ENCODE measurements at regions not wholly inside any gene's neighbourhood (a gene's known extent, or its start where the extent isn't known, plus 50 kb on each side); places are given as distances from the start of the nearest gene placed in this dataset.
"Not testable (repeated sequence)": the region's sequence is repeated elsewhere in the genome, so short reads cannot be mapped to it uniquely, and the experiment has no call there.

DNA sequence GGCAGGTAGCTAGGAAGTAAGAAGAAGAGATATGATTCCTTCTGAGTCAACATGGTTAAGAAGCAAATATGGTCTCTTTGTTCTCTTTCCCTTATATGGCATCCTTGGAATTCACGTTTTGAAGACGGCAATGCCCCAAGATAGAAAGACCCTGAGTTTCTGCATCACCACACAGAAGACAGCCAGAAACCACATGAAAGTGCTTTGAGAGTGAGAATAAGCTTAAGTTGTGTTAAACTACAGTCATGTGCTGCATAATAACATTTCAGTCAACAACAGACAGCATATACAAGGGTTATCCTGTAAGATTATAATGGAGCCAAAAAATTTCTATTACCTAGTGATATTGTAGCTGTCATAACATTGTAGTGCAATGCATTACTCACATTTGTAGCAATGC, 89.9 kb upstream of the STEAP1 start:
- no peak for DNase-seq (ENCODE audit: extremely low spot score, unreplicated experiment)

DNA sequence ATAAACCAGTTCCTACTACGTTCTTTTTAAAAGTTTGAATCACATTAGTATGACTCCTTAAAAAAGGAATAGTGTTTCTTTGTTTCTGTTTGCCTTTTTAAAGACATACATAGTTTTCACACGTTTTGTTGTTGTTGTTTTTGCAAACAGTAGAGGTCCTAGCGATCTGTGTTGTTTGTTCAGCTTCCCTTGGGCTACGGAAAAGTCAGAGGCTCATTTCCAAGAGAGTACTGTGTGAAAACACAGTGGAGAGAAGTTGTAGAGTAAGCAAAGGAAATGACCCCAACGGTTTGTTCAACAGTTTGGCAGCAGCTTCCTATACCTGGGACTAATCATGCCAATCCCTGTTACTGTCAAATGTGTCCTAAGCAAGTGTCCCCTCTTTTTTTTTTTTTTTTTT, 87.1 kb upstream of the STEAP1 start:
- Mint-ChIP-seq H3K9me3 (ENCODE audit: unreplicated experiment) (no peaks in the 10 kb centered on the region), H3K4me1 (ENCODE audit: unreplicated experiment) (no peaks in the 10 kb centered on the region), H3K27me3 (ENCODE audit: unreplicated experiment) (no peaks in the 10 kb centered on the region), H3K36me3 (ENCODE audit: unreplicated experiment) (no peaks in the 10 kb centered on the region), H3K27ac (ENCODE audit: unreplicated experiment) (no peak overlapping the region), H3K4me3 (ENCODE audit: unreplicated experiment) (no peak overlapping the region)
- TF ChIP-seq, protein P1, sequence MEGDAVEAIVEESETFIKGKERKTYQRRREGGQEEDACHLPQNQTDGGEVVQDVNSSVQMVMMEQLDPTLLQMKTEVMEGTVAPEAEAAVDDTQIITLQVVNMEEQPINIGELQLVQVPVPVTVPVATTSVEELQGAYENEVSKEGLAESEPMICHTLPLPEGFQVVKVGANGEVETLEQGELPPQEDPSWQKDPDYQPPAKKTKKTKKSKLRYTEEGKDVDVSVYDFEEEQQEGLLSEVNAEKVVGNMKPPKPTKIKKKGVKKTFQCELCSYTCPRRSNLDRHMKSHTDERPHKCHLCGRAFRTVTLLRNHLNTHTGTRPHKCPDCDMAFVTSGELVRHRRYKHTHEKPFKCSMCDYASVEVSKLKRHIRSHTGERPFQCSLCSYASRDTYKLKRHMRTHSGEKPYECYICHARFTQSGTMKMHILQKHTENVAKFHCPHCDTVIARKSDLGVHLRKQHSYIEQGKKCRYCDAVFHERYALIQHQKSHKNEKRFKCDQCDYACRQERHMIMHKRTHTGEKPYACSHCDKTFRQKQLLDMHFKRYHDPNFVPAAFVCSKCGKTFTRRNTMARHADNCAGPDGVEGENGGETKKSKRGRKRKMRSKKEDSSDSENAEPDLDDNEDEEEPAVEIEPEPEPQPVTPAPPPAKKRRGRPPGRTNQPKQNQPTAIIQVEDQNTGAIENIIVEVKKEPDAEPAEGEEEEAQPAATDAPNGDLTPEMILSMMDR (IDR thresholded peaks at IDR 0.05): no peak
- DNase-seq (ENCODE audit: extremely low spot score, unreplicated experiment): no peak

More for the DNA sequence above, 89.9 kb upstream of the STEAP1 start:
- Mint-ChIP-seq H3K27ac (ENCODE audit: unreplicated experiment) (no peak overlapping the region), H3K4me1 (ENCODE audit: unreplicated experiment) (no peaks in the 10 kb centered on the region), H3K9me3 (ENCODE audit: unreplicated experiment) (no peaks in the 10 kb centered on the region), H3K36me3 (ENCODE audit: unreplicated experiment) (no peaks in the 10 kb centered on the region), H3K4me3 (ENCODE audit: unreplicated experiment) (no peak overlapping the region), H3K27me3 (ENCODE audit: unreplicated experiment) (no peaks in the 10 kb centered on the region)
- TF ChIP-seq, protein P1 (IDR thresholded peaks at IDR 0.05): no peak

DNA sequence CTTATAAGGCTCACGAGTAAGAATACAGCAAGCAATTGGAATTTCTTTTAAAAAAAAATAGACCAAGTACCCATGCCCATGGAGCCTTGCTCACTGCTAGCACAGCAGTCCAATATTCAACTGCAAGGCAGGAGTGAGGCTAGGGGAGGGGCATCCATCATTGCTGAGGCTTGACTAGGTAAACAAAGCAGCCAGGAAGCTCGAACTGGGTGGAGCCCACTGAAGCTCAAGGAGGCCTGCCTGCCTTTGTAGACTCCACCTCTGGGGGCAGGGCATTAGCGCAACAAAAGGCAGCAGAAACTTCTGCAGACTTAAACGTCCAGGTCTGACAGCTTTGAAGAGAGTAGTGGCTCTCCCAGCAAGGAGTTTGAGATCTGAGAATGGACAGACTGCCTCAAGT, 84.0 kb upstream of the STEAP1 start:
- DNase-seq (ENCODE audit: extremely low spot score, unreplicated experiment); H3K4me3 Mint-ChIP-seq (ENCODE audit: unreplicated experiment): not testable (repeated sequence)

DNA sequence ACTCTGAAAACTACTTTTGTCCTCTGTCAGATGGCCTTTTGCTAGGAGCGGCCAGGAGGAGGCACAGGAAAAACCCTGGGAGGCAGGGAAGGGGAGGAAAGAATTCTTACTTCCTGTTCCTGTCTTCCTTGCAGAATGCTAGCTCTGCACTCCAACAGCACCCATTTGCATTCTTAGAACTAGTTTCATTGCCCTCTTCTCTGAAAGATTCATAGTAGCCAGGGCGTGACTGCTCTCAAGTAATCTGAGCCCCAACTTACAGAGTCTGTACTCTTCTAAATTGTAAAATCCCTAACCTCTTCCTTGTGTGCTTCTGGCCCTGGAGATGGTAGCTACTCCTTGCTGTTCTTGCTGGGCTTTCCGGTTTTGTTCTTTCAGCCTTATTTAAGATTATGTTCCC, 75.3 kb upstream of the STEAP1 start:
- Mint-ChIP-seq H3K9me3 (ENCODE audit: unreplicated experiment) (no peaks in the 10 kb centered on the region), H3K36me3 (ENCODE audit: unreplicated experiment) (no peaks in the 10 kb centered on the region), H3K4me1 (ENCODE audit: unreplicated experiment) (no peaks in the 10 kb centered on the region), H3K4me3 (ENCODE audit: unreplicated experiment) (no peak overlapping the region), H3K27me3 (ENCODE audit: unreplicated experiment) (no peaks in the 10 kb centered on the region), H3K27ac (ENCODE audit: unreplicated experiment) (no peak overlapping the region)
- DNase-seq (ENCODE audit: extremely low spot score, unreplicated experiment): no peak
- TF ChIP-seq, protein P1 (IDR thresholded peaks at IDR 0.05): no peak

More for the DNA sequence above, 84.0 kb upstream of the STEAP1 start:
- not testable (repeated sequence) for H3K9me3 Mint-ChIP-seq (ENCODE audit: unreplicated experiment); H3K4me1 Mint-ChIP-seq (ENCODE audit: unreplicated experiment); H3K27me3 Mint-ChIP-seq (ENCODE audit: unreplicated experiment); H3K27ac Mint-ChIP-seq (ENCODE audit: unreplicated experiment); H3K36me3 Mint-ChIP-seq (ENCODE audit: unreplicated experiment)

DNA sequence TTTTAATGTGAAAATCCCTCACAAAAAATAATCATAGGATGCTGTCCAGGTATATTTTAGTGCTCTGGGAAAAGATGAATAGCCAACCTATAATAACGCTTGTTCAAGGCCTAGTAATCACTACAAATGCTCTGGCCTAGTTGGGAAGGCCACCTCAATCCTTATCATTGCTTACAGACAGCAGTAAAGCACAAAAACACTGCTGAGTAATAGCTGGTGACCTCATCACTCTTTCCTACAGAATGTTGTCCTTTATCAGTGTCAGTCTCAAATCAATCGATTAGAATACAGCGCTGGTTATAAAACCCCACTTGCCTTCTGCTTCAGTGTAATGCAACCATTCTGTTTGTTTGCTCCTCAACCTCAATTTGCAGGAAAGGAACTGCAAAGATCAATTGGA, 72.6 kb upstream of the STEAP1 start:
- no peaks in the 10 kb centered on the region for H3K9me3 Mint-ChIP-seq (ENCODE audit: unreplicated experiment)
- H3K36me3 Mint-ChIP-seq (ENCODE audit: unreplicated experiment): no peaks in the 10 kb centered on the region
- TF ChIP-seq, protein P1 (IDR thresholded peaks at IDR 0.05): no peak
- no peaks in the 10 kb centered on the region for H3K27me3 Mint-ChIP-seq (ENCODE audit: unreplicated experiment)
- no peaks in the 10 kb centered on the region for H3K4me1 Mint-ChIP-seq (ENCODE audit: unreplicated experiment)
- no peak overlapping the region for H3K4me3 Mint-ChIP-seq (ENCODE audit: unreplicated experiment)
- DNase-seq (ENCODE audit: extremely low spot score, unreplicated experiment): no peak
- H3K27ac Mint-ChIP-seq (ENCODE audit: unreplicated experiment): no peak overlapping the region

DNA sequence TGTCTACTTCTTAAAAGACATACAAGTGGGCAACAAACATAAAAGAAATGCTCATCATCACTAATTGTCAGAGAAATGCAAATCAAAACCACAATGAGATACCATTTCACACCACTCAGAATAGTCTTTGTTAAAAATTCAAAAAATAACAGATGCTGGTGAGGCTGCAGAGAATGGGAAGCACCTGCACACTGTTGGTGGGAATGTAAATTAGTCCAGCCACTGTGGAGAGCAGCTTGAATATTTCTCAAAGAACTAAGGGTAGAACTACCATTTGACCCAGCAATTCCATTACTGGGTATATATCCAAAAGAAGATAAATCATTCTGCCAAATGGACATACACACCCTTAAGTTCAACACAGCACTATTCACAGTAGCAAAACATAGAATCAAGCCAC, 61.8 kb upstream of the STEAP1 start:
- TF ChIP-seq, protein P1 (IDR thresholded peaks at IDR 0.05): no peak
- Mint-ChIP-seq H3K27ac (ENCODE audit: unreplicated experiment) (no peak overlapping the region), H3K27me3 (ENCODE audit: unreplicated experiment) (no peaks in the 10 kb centered on the region), H3K4me3 (ENCODE audit: unreplicated experiment) (no peak overlapping the region), H3K4me1 (ENCODE audit: unreplicated experiment) (no peaks in the 10 kb centered on the region), H3K9me3 (ENCODE audit: unreplicated experiment) (peaks cover 8% of the 10 kb centered on the region), H3K36me3 (ENCODE audit: unreplicated experiment) (no peaks in the 10 kb centered on the region)
- DNase-seq (ENCODE audit: extremely low spot score, unreplicated experiment): no peak

All from osteocyte (in vitro differentiated cells).